ENCODE measurements at regions not wholly inside any gene's neighbourhood (a gene's known extent, or its start where the extent isn't known, plus 50 kb on each side); places are given as distances from the start of the nearest gene placed in this dataset.

- Mint-ChIP-seq H3K9me3 (ENCODE audit: unreplicated experiment) (peaks cover 4% of the 10 kb centered on the region), H3K4me3 (ENCODE audit: unreplicated experiment) (no peak overlapping the region)
Observed at GRCh38 chr5:106543330-106543729, 1127.4 kb downstream of the EFNA5 start.

GRCh38 chr5:106530150-106530549, 1140.6 kb downstream of the EFNA5 start:
- no peak overlapping the region for H3K4me3 Mint-ChIP-seq (ENCODE audit: unreplicated experiment)
- H3K36me3 Mint-ChIP-seq (ENCODE audit: low read depth, unreplicated experiment) = no peaks in the 10 kb centered on the region

More at GRCh38 chr5:106543330-106543729, 1127.4 kb downstream of the EFNA5 start:
- Mint-ChIP-seq H3K4me1 (ENCODE audit: unreplicated experiment) (no peaks in the 10 kb centered on the region), H3K36me3 (ENCODE audit: low read depth, unreplicated experiment) (peaks cover 4% of the 10 kb centered on the region), H3K27ac (ENCODE audit: unreplicated experiment) (no peak overlapping the region), H3K27me3 (ENCODE audit: unreplicated experiment) (no peaks in the 10 kb centered on the region)
- TF ChIP-seq CTCF (IDR thresholded peaks at IDR 0.05; ENCODE audit: unreplicated experiment) = no peak
- no peak for DNase-seq (ENCODE audit: low spot score)

GRCh38 chr5:106525438-106525837, 1145.3 kb downstream of the EFNA5 start:
- H3K4me1 Mint-ChIP-seq (ENCODE audit: unreplicated experiment) = no peaks in the 10 kb centered on the region
- no peak for DNase-seq (ENCODE audit: low spot score)
- no peaks in the 10 kb centered on the region for H3K9me3 Mint-ChIP-seq (ENCODE audit: unreplicated experiment)
- no peak for TF ChIP-seq CTCF (IDR thresholded peaks at IDR 0.05; ENCODE audit: unreplicated experiment)
- H3K27ac Mint-ChIP-seq (ENCODE audit: unreplicated experiment) = no peak overlapping the region
- H3K4me3 Mint-ChIP-seq (ENCODE audit: unreplicated experiment) = no peak overlapping the region
- no peaks in the 10 kb centered on the region for H3K36me3 Mint-ChIP-seq (ENCODE audit: low read depth, unreplicated experiment)
- no peaks in the 10 kb centered on the region for H3K27me3 Mint-ChIP-seq (ENCODE audit: unreplicated experiment)

More at GRCh38 chr5:106530150-106530549, 1140.6 kb downstream of the EFNA5 start:
- no peaks in the 10 kb centered on the region for H3K27me3 Mint-ChIP-seq (ENCODE audit: unreplicated experiment)
- TF ChIP-seq CTCF (IDR thresholded peaks at IDR 0.05; ENCODE audit: unreplicated experiment) = no peak
- H3K9me3 Mint-ChIP-seq (ENCODE audit: unreplicated experiment) = no peaks in the 10 kb centered on the region
- H3K27ac Mint-ChIP-seq (ENCODE audit: unreplicated experiment) = no peak overlapping the region
- DNase-seq (ENCODE audit: low spot score) = no peak
- no peaks in the 10 kb centered on the region for H3K4me1 Mint-ChIP-seq (ENCODE audit: unreplicated experiment)

- no peaks in the 10 kb centered on the region for H3K4me1 Mint-ChIP-seq (ENCODE audit: unreplicated experiment)
- no peaks in the 10 kb centered on the region for H3K9me3 Mint-ChIP-seq (ENCODE audit: unreplicated experiment)
- TF ChIP-seq CTCF (IDR thresholded peaks at IDR 0.05; ENCODE audit: unreplicated experiment) = no peak
- no peaks in the 10 kb centered on the region for H3K27me3 Mint-ChIP-seq (ENCODE audit: unreplicated experiment)
- no peak overlapping the region for H3K4me3 Mint-ChIP-seq (ENCODE audit: unreplicated experiment)
- DNase-seq (ENCODE audit: low spot score) = no peak
- H3K36me3 Mint-ChIP-seq (ENCODE audit: low read depth, unreplicated experiment) = no peaks in the 10 kb centered on the region
- H3K27ac Mint-ChIP-seq (ENCODE audit: unreplicated experiment) = no peak overlapping the region
Observed at GRCh38 chr5:106523852-106524251, 1146.9 kb downstream of the EFNA5 start.

- Mint-ChIP-seq H3K36me3 (ENCODE audit: low read depth, unreplicated experiment) (no peaks in the 10 kb centered on the region), H3K4me1 (ENCODE audit: unreplicated experiment) (no peaks in the 10 kb centered on the region), H3K9me3 (ENCODE audit: unreplicated experiment) (no peaks in the 10 kb centered on the region), H3K27me3 (ENCODE audit: unreplicated experiment) (no peaks in the 10 kb centered on the region), H3K27ac (ENCODE audit: unreplicated experiment) (no peak overlapping the region), H3K4me3 (ENCODE audit: unreplicated experiment) (no peak overlapping the region)
- DNase-seq (ENCODE audit: low spot score) = no peak
- no peak for TF ChIP-seq CTCF (IDR thresholded peaks at IDR 0.05; ENCODE audit: unreplicated experiment)
Observed at GRCh38 chr5:106522296-106522695, 1148.4 kb downstream of the EFNA5 start.

All from endothelial cell (in vitro differentiated cells).